Keratinocyte (primary cell): ENCODE measurements at regions not wholly inside any gene's neighbourhood (a gene's known extent, or its start where the extent isn't known, plus 50 kb on each side); places are given as distances from the start of the nearest gene placed in this dataset.

Experiments
- EZH2 ChIP-seq: IDR thresholded peaks from one replicate; pipeline ENCODE4 v1.6.1; 2012; ENCODE audit warnings: inconsistent platforms, mild to moderate bottlenecking, low read length, moderate library complexity
- TF ChIP-seq, protein P1 (sequence below), 3 experiments: IDR thresholded peaks in 1 of 3; conservative IDR thresholded peaks in 1 of 3; optimal IDR thresholded peaks in 1 of 3; 2 replicates in 2 of 3; 3 replicates in 1 of 3; pipeline versions ENCODE3 to v1.5.1; 2011; ENCODE audit warnings: low read length in 3 of 3, mild to moderate bottlenecking in 3 of 3, moderate library complexity in 2 of 3, control low read depth in 1 of 3, inconsistent platforms in 1 of 3; ENCODE audit not compliant: insufficient read depth in 2 of 3; ENCODE audit errors: extremely low read depth in 1 of 3

DNA sequence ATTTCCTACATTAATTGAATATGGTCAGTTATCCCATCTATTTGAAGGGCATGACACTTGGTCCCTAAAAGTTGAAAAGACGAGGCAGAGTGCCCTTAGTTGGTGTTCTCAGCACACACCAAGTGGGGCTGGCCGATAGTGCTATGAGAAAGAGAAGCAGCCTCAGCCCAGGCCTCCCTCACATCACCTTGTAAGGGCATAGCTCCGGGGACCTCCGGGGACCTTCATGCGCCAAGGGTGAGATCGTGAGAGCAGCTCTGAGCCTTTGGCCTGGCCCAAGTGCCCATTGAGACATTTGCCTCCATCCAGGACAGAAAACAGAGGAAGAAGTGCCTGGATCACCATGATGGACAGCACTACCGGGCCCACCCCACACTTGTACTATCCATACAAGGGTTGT lies 244.3 kb upstream of the COPS8 start:
- TF ChIP-seq, protein P1, sequence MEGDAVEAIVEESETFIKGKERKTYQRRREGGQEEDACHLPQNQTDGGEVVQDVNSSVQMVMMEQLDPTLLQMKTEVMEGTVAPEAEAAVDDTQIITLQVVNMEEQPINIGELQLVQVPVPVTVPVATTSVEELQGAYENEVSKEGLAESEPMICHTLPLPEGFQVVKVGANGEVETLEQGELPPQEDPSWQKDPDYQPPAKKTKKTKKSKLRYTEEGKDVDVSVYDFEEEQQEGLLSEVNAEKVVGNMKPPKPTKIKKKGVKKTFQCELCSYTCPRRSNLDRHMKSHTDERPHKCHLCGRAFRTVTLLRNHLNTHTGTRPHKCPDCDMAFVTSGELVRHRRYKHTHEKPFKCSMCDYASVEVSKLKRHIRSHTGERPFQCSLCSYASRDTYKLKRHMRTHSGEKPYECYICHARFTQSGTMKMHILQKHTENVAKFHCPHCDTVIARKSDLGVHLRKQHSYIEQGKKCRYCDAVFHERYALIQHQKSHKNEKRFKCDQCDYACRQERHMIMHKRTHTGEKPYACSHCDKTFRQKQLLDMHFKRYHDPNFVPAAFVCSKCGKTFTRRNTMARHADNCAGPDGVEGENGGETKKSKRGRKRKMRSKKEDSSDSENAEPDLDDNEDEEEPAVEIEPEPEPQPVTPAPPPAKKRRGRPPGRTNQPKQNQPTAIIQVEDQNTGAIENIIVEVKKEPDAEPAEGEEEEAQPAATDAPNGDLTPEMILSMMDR (optimal IDR thresholded peaks at IDR 0.05 in 1 of 3, IDR thresholded peaks at IDR 0.05 in 1 of 3, conservative IDR thresholded peaks at IDR 0.05 in 1 of 3; ENCODE audit: extremely low read depth in 1 of 3, insufficient read depth in 2 of 3, low read length in 3 of 3): no peak
- no peak for TF ChIP-seq EZH2
